Endothelial cell of umbilical vein (primary cell): ENCODE measurements at regions not wholly inside any gene's neighbourhood (a gene's known extent, or its start where the extent isn't known, plus 50 kb on each side); places are given as distances from the start of the nearest gene placed in this dataset.

Source experiments
- BruUV-seq: library from RNA; stranded (reverse); fragments of 400-500 nt; replicated peaks from 2 replicates; lab custom pipeline; 2021; lab: Mats Ljungman, UMichigan
- CTCF ChIA-PET: fragments of 300-600, 350-600 bp; sonication (Branson Sonifier 250); formaldehyde crosslinking; loops from one replicate; lab custom pipeline; 2021; ENCODE audit warnings: antibody characterized with exemption, inconsistent platforms; lab: Charles Lee
- POLR2A ChIA-PET: fragments of 300-600, 350-600 bp; sonication (Branson Sonifier 250); formaldehyde crosslinking; loops from one replicate; lab custom pipeline; 2021; ENCODE audit warnings: antibody characterized with exemption, inconsistent platforms; lab: Charles Lee
- DNase-seq: peaks from one replicate; pipeline ENCODE4 v3.0.0-alpha.2; 2011; ENCODE audit warnings: low read depth, low spot score
- FAIRE-seq: peaks from 2 replicates; lab custom pipeline; 2011; peaks lifted over from hg19 to GRCh38; lab: Jason Lieb, UNC
- H2AFZ ChIP-seq: 2 replicates; pipeline ENCODE4 v1.6.0; 2012; ENCODE audit warnings: low read depth, low read length, control low read depth, inconsistent platforms
- H3K27ac ChIP-seq: 2 replicates; pipeline ENCODE4 v1.5.1; 2011; ENCODE audit warnings: low read depth, mild to moderate bottlenecking, control low read depth, low read length, moderate library complexity; ENCODE audit not compliant: insufficient read depth
- H3K27me3 ChIP-seq, 2 experiments: 2 replicates each; pipeline versions ENCODE4 v1.6.0 to v1.6.1; 2011; ENCODE audit warnings: low read length in 2 of 2, mixed read lengths in 1 of 2; ENCODE audit not compliant: control insufficient read depth in 2 of 2, insufficient read depth in 2 of 2
- H3K36me3 ChIP-seq, 2 experiments: 2 replicates in 1 of 2; 3 replicates in 1 of 2; pipeline ENCODE4 v1.5.1; 2011; ENCODE audit warnings: low read length in 2 of 2, mild to moderate bottlenecking in 1 of 2, moderate library complexity in 1 of 2; ENCODE audit not compliant: control insufficient read depth in 2 of 2, insufficient read depth in 2 of 2; ENCODE audit errors: extremely low read depth in 1 of 2
- H3K4me1 ChIP-seq: 3 replicates; pipeline ENCODE4 v1.5.1; 2011; ENCODE audit warnings: mild to moderate bottlenecking, low read length; ENCODE audit not compliant: control insufficient read depth, insufficient read depth; ENCODE audit errors: extremely low read depth
- H3K4me2 ChIP-seq: 2 replicates; pipeline ENCODE4 v1.6.1; 2011; ENCODE audit warnings: low read length, control low read depth, mixed read lengths; ENCODE audit not compliant: insufficient read depth
- H3K4me3 ChIP-seq, 3 experiments: fragments of 200-600 bp in 1 of 3; sonication (generic), shearing (Covaris generic) in 1 of 3; replicated peaks in 1 of 3; 2 replicates each; pipeline ENCODE4 v1.5.1; 2011 to 2016; ENCODE audit warnings: control low read depth in 3 of 3, low read length in 3 of 3, mild to moderate bottlenecking in 2 of 3, inconsistent platforms in 1 of 3, low read depth in 1 of 3, moderate library complexity in 1 of 3; ENCODE audit not compliant: insufficient read depth in 1 of 3
- H3K79me2 ChIP-seq: 2 replicates; pipeline ENCODE4 v1.6.0; 2012; ENCODE audit warnings: low read length, inconsistent platforms; ENCODE audit not compliant: control insufficient read depth, insufficient read depth
- H3K9ac ChIP-seq: replicated peaks from 2 replicates; pipeline ENCODE3; 2011; ENCODE audit warnings: low read length, control low read depth; ENCODE audit not compliant: insufficient read depth; ENCODE audit errors: extremely low read depth
- H3K9me1 ChIP-seq: replicated peaks from 3 replicates; pipeline ENCODE4 v1.6.0; 2011; ENCODE audit warnings: mild to moderate bottlenecking, low read length; ENCODE audit not compliant: control insufficient read depth, insufficient read depth; ENCODE audit errors: extremely low read depth
- H3K9me3 ChIP-seq: replicated peaks from 2 replicates; pipeline ENCODE4 v1.5.1; 2012; ENCODE audit warnings: low read length, inconsistent platforms; ENCODE audit not compliant: control insufficient read depth, insufficient read depth
- H4K20me1 ChIP-seq: replicated peaks from 2 replicates; pipeline ENCODE3; 2011; ENCODE audit warnings: mild to moderate bottlenecking, low read length; ENCODE audit not compliant: control insufficient read depth, insufficient read depth; ENCODE audit errors: extremely low read depth
- EZH2 ChIP-seq: IDR thresholded peaks from 2 replicates; pipeline ENCODE4 v1.6.1; 2012; ENCODE audit warnings: borderline replicate concordance, low read depth, mild to moderate bottlenecking, moderate library complexity, low read length, inconsistent platforms; ENCODE audit not compliant: severe bottlenecking
- FOS ChIP-seq: IDR thresholded peaks from 2 replicates; pipeline ENCODE4 v1.6.1; 2011; ENCODE audit warnings: mild to moderate bottlenecking, low read length, moderate library complexity, borderline replicate concordance; ENCODE audit not compliant: insufficient read depth
- GATA2 ChIP-seq: IDR thresholded peaks from 2 replicates; pipeline ENCODE4 v1.7.0; 2011; ENCODE audit warnings: low read depth, mild to moderate bottlenecking, moderate library complexity, mixed read lengths, low read length; ENCODE audit not compliant: insufficient read length, insufficient read depth
- JUN ChIP-seq: IDR thresholded peaks from 2 replicates; pipeline ENCODE4 v1.6.1; 2011; ENCODE audit warnings: borderline replicate concordance, low read depth; ENCODE audit not compliant: insufficient read length, insufficient read depth
- MYC ChIP-seq: IDR thresholded peaks from one replicate; pipeline ENCODE4 v1.6.1; 2011; ENCODE audit warnings: mild to moderate bottlenecking, low read depth, low read length
- POLR2A ChIP-seq: IDR thresholded peaks from 2 replicates; pipeline ENCODE4 v1.6.1; 2012; ENCODE audit warnings: low read depth, mild to moderate bottlenecking, control low read depth, low read length
- POLR2AphosphoS5 ChIP-seq: IDR thresholded peaks from 2 replicates; pipeline ENCODE4 v1.6.1; 2012; ENCODE audit warnings: low read depth, mild to moderate bottlenecking, control low read depth, low read length, moderate library complexity; ENCODE audit not compliant: insufficient read depth
- dilution Hi-C: fragments of 300-500 bp; cut with MboI; formaldehyde crosslinking; loops from one replicate; pipeline ENCODE4 v1.15.0; 2019; ENCODE audit warnings: low sequenced_read_pairs; ENCODE audit not compliant: extremely low pct_ligation_motif_present
- intact Hi-C: fragments of 100-400 bp; cut with micrococcal nuclease; formaldehyde crosslinking; loops from one replicate; pipeline ENCODE4 v1.10.0; 2022
- TF ChIP-seq, protein P1 (sequence below): IDR thresholded peaks from 2 replicates; pipeline ENCODE4 v1.6.1; 2011; ENCODE audit not compliant: insufficient read depth, insufficient read length
- TF ChIP-seq, protein P2 (sequence below), 2 donors: IDR thresholded peaks; 1 replicate in 1 of 2; 2 replicates in 1 of 2; pipeline ENCODE4 v1.5.1; 2011; ENCODE audit warnings: low read length in 2 of 2, mild to moderate bottlenecking in 2 of 2, moderate library complexity in 2 of 2, control low read depth in 1 of 2, inconsistent platforms in 1 of 2, low read depth in 1 of 2; ENCODE audit not compliant: insufficient read depth in 1 of 2; ENCODE audit errors: extremely low read depth in 1 of 2

DNA sequence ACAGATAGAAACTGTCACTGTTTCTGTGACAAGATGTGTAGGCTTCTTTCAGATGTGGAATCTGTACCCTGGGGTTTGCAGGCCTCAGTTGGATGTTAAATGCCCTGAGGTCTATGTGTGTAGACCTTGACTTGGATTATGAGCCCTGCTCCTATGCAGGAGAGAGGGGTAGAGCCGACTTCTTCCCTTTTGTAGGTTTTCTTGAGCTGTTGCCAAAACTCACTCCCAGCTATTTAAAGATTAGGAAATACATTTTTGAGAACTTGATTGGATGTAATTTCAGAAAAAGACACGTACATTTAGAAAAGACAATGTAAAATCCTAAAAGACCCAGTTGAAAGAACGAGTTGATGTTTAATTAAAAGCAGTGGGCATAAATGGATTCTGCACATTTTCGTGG is 374.8 kb downstream of the SLC4A3 start:
- Histone ChIP-seq H3K4me3 (no peak overlapping the region), H2AFZ (no peak overlapping the region), H3K4me2 (no peak overlapping the region), H3K9me1 (no peaks in the 10 kb centered on the region), H4K20me1 (no peaks in the 10 kb centered on the region), H3K27me3 (no peaks in the 10 kb centered on the region), H3K36me3 (no peaks in the 10 kb centered on the region), H3K4me1 (no peaks in the 10 kb centered on the region), H3K9me3 (no peaks in the 10 kb centered on the region), H3K27ac (no peak overlapping the region), H3K79me2 (no peaks in the 10 kb centered on the region), H3K9ac (no peak overlapping the region)
- dilution Hi-C loops (no loop called here), intact Hi-C loops (no loop called here)
- CTCF ChIA-PET, result no interaction called here
- no peak for TF ChIP-seq GATA2
- TF ChIP-seq MYC, result no peak
- TF ChIP-seq, protein P1, sequence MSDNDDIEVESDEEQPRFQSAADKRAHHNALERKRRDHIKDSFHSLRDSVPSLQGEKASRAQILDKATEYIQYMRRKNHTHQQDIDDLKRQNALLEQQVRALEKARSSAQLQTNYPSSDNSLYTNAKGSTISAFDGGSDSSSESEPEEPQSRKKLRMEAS, result no peak
- no peak for TF ChIP-seq JUN
- no peak for TF ChIP-seq FOS
- TF ChIP-seq, protein P2, sequence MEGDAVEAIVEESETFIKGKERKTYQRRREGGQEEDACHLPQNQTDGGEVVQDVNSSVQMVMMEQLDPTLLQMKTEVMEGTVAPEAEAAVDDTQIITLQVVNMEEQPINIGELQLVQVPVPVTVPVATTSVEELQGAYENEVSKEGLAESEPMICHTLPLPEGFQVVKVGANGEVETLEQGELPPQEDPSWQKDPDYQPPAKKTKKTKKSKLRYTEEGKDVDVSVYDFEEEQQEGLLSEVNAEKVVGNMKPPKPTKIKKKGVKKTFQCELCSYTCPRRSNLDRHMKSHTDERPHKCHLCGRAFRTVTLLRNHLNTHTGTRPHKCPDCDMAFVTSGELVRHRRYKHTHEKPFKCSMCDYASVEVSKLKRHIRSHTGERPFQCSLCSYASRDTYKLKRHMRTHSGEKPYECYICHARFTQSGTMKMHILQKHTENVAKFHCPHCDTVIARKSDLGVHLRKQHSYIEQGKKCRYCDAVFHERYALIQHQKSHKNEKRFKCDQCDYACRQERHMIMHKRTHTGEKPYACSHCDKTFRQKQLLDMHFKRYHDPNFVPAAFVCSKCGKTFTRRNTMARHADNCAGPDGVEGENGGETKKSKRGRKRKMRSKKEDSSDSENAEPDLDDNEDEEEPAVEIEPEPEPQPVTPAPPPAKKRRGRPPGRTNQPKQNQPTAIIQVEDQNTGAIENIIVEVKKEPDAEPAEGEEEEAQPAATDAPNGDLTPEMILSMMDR (IDR thresholded peaks at IDR 0.05; ENCODE audit: extremely low read depth in 1 of 2, insufficient read depth in 1 of 2, low read depth in 1 of 2, low read length in 2 of 2), result no peak
- TF ChIP-seq POLR2A, result no peak
- TF ChIP-seq POLR2AphosphoS5, result no peak
- TF ChIP-seq EZH2, result no peak
- no peak for DNase-seq
- POLR2A ChIA-PET, result no interaction called here
- no peak for FAIRE-seq
- BruUV-seq, result no TSS peak
